CD4-positive, alpha-beta T cell (primary cell): ENCODE measurements at regions not wholly inside any gene's neighbourhood (a gene's known extent, or its start where the extent isn't known, plus 50 kb on each side); places are given as distances from the start of the nearest gene placed in this dataset.

Experiments
- ATAC-seq: fragments of 200-7000 bp; cut with Tn5 transposase; one replicate; pipeline ENCODE4 v1.10.0; 2022; ENCODE audit warnings: mild to moderate bottlenecking; ENCODE audit not compliant: poor library complexity
- CTCF ChIA-PET: fragments of 350-600 bp; sonication (Branson Sonifier 250); formaldehyde crosslinking; loops from one replicate; lab custom pipeline; 2021; ENCODE audit warnings: antibody characterized with exemption, inconsistent platforms; lab: Charles Lee
- POLR2A ChIA-PET: fragments of 350-600 bp; sonication (Branson Sonifier 250); formaldehyde crosslinking; loops from one replicate; lab custom pipeline; 2021; ENCODE audit warnings: antibody characterized with exemption, inconsistent platforms; lab: Charles Lee
- DNase-seq, 14 experiments: peaks; one replicate each; pipeline ENCODE4 v3.0.0-alpha.2; 2013 to 2020; ENCODE audit warnings: mixed read lengths in 2 of 14
- H3K27ac ChIP-seq, 2 donors: one replicate each; pipeline versions ENCODE4 v1.5.1 to v1.7.0; 2013; ENCODE audit warnings: low read length in 2 of 2, low read depth in 1 of 2, mild to moderate bottlenecking in 1 of 2
- H3K27me3 ChIP-seq, 2 experiments: 1 replicate in 1 of 2; 2 replicates in 1 of 2; pipeline versions ENCODE4 v1.6.1 to v1.7.0; 2013; ENCODE audit warnings: low read length in 2 of 2, control low read depth in 1 of 2, mild to moderate bottlenecking in 1 of 2, moderate library complexity in 1 of 2; ENCODE audit not compliant: insufficient read depth in 2 of 2, control insufficient read depth in 1 of 2
- H3K36me3 ChIP-seq: one replicate; pipeline ENCODE4 v1.6.1; 2013; ENCODE audit warnings: low read length, control low read depth; ENCODE audit not compliant: insufficient read depth
- H3K4me1 ChIP-seq: one replicate; pipeline ENCODE4 v1.6.1; 2013; ENCODE audit warnings: low read length, control low read depth; ENCODE audit not compliant: insufficient read depth
- H3K4me3 ChIP-seq: one replicate; pipeline ENCODE4 v1.5.1; 2013; ENCODE audit warnings: mild to moderate bottlenecking, low read length, moderate library complexity
- H3K9me3 ChIP-seq, 2 experiments: 1 replicate in 1 of 2; 2 replicates in 1 of 2; pipeline versions ENCODE4 v1.6.1 to v1.7.0; 2013; ENCODE audit warnings: low read length in 2 of 2, mild to moderate bottlenecking in 2 of 2, control low read depth in 1 of 2, moderate library complexity in 1 of 2; ENCODE audit not compliant: control insufficient read depth in 1 of 2, insufficient read depth in 1 of 2
- H3K27ac Mint-ChIP-seq: one replicate; pipeline ENCODE4 v1.8.0; 2020; ENCODE audit warnings: mixed read lengths
- H3K27me3 Mint-ChIP-seq: one replicate; pipeline ENCODE4 v1.8.0; 2021; ENCODE audit warnings: mixed read lengths
- H3K36me3 Mint-ChIP-seq: one replicate; pipeline ENCODE4 v1.8.0; 2021; ENCODE audit warnings: low read depth, mixed read lengths
- H3K4me1 Mint-ChIP-seq: one replicate; pipeline ENCODE4 v1.8.0; 2021; ENCODE audit warnings: low read depth, mixed read lengths
- H3K4me3 Mint-ChIP-seq: one replicate; pipeline ENCODE4 v1.8.0; 2020; ENCODE audit warnings: mild to moderate bottlenecking, mixed read lengths
- H3K9me3 Mint-ChIP-seq: one replicate; pipeline ENCODE4 v1.8.0; 2020; ENCODE audit warnings: mixed read lengths
- CTCF ChIP-seq: fragments of 200-600 bp; IDR thresholded peaks from one replicate; pipeline ENCODE4 v1.8.0; 2022; ENCODE audit warnings: antibody characterized with exemption, mild to moderate bottlenecking
- intact Hi-C, 2 experiments: fragments of 100-400 bp; cut with DNase I in 1 of 2; cut with micrococcal nuclease in 1 of 2; formaldehyde crosslinking; loops; one replicate each; pipeline versions ENCODE4 v1.15.1 to v1.9.0; 2023 to 2025; cut with DNase I, micrococcal nuclease

GRCh38 chr7:80347173-80347572 lies 164.7 kb downstream of the GNAT3 start:
- Histone ChIP-seq H3K4me1 (no peaks in the 10 kb centered on the region), H3K27ac (no peak overlapping the region), H3K9me3 (peaks cover 0 to 4% of the 10 kb centered on the region in 2 experiments), H3K4me3 (no peak overlapping the region), H3K27me3 (no peaks in the 10 kb centered on the region), H3K36me3 (no peaks in the 10 kb centered on the region)
- Mint-ChIP-seq H3K27ac (no peak overlapping the region), H3K4me1 (no peaks in the 10 kb centered on the region), H3K4me3 (no peak overlapping the region), H3K27me3 (no peaks in the 10 kb centered on the region), H3K9me3 (no peaks in the 10 kb centered on the region), H3K36me3 (no peaks in the 10 kb centered on the region)
- intact Hi-C loops: no loop called here
- ChIA-PET CTCF (no interaction called here), POLR2A (no interaction called here)
- ATAC-seq: no peak
- TF ChIP-seq CTCF: no peak
- no peak for DNase-seq

- Mint-ChIP-seq H3K4me1 (no peaks in the 10 kb centered on the region), H3K9me3 (no peaks in the 10 kb centered on the region), H3K27ac (no peak overlapping the region), H3K36me3 (no peaks in the 10 kb centered on the region), H3K4me3 (no peak overlapping the region), H3K27me3 (no peaks in the 10 kb centered on the region)
- H3K27ac ChIP-seq: no peak overlapping the region
- no peaks in the 10 kb centered on the region for H3K27me3 ChIP-seq
- no peak for TF ChIP-seq CTCF
- ATAC-seq (no peak), DNase-seq (no peak)
- no peaks in the 10 kb centered on the region for H3K4me1 ChIP-seq
- no peaks in the 10 kb centered on the region for H3K36me3 ChIP-seq
- no peak overlapping the region for H3K4me3 ChIP-seq
- intact Hi-C loops: no loop called here
- peaks cover 0 to 4% of the 10 kb centered on the region in 2 experiments for H3K9me3 ChIP-seq
- ChIA-PET CTCF (no interaction called here), POLR2A (no interaction called here)
Observed at GRCh38 chr7:80346704-80347103, 165.2 kb downstream of the GNAT3 start.

- Mint-ChIP-seq H3K27ac (no peak overlapping the region), H3K36me3 (no peaks in the 10 kb centered on the region), H3K4me1 (no peaks in the 10 kb centered on the region), H3K4me3 (no peak overlapping the region), H3K27me3 (no peaks in the 10 kb centered on the region), H3K9me3 (no peaks in the 10 kb centered on the region)
- Histone ChIP-seq H3K27me3 (no peaks in the 10 kb centered on the region), H3K4me3 (no peak overlapping the region), H3K9me3 (no peaks in the 10 kb centered on the region), H3K27ac (no peak overlapping the region), H3K4me1 (no peaks in the 10 kb centered on the region), H3K36me3 (no peaks in the 10 kb centered on the region)
- ATAC-seq: no peak
- CTCF ChIA-PET: interaction anchor here (0.6 kb wide), 1 partner anchor 139 kb away, joined by 3 read pairs; no protein-coding TSS in a partner anchor
- POLR2A ChIA-PET: no interaction called here
- DNase-seq: no peak
- TF ChIP-seq CTCF: no peak
- intact Hi-C loops: no loop called here
Observed at GRCh38 chr7:80335511-80336231, 176.2 kb downstream of the GNAT3 start.
